Astrocyte (in vitro differentiated cells and primary cell): ENCODE measurements at regions not wholly inside any gene's neighbourhood (a gene's known extent, or its start where the extent isn't known, plus 50 kb on each side); places are given as distances from the start of the nearest gene placed in this dataset.

Source experiments
- EZH2 ChIP-seq: IDR thresholded peaks from 2 replicates; pipeline ENCODE4 v1.6.1; 2012; ENCODE audit warnings: mild to moderate bottlenecking, low read length, inconsistent platforms; ENCODE audit not compliant: insufficient read depth
- TF ChIP-seq, protein P1 (sequence below): IDR thresholded peaks from 2 replicates; pipeline ENCODE4 v1.5.1; 2011; ENCODE audit warnings: low read depth, mild to moderate bottlenecking, inconsistent platforms, low read length, moderate library complexity; ENCODE audit not compliant: insufficient read depth

DNA sequence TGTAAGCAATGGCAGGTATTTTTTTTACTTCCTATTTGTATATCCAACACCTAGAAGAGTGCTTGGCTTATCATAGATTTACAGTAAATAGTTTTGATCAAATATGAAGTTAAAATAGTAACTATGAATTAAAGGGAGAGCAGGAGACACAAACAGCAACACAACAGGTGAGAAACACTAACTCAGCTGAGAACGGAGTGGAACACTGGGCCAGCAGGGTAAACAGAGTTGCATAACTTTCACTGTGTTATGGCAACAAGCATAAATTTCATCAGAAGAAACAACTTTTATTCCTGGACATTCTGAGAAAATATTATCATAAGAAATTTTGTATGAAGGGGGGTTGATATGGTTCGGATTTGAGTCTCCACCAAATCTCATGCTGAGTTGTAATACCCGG lies 52.2 kb upstream of the SMIM30 start:
- TF ChIP-seq, protein P1, sequence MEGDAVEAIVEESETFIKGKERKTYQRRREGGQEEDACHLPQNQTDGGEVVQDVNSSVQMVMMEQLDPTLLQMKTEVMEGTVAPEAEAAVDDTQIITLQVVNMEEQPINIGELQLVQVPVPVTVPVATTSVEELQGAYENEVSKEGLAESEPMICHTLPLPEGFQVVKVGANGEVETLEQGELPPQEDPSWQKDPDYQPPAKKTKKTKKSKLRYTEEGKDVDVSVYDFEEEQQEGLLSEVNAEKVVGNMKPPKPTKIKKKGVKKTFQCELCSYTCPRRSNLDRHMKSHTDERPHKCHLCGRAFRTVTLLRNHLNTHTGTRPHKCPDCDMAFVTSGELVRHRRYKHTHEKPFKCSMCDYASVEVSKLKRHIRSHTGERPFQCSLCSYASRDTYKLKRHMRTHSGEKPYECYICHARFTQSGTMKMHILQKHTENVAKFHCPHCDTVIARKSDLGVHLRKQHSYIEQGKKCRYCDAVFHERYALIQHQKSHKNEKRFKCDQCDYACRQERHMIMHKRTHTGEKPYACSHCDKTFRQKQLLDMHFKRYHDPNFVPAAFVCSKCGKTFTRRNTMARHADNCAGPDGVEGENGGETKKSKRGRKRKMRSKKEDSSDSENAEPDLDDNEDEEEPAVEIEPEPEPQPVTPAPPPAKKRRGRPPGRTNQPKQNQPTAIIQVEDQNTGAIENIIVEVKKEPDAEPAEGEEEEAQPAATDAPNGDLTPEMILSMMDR, result no peak
- TF ChIP-seq EZH2, result no peak
